EH (cell line): ENCODE measurements at regions not wholly inside any gene's neighbourhood (a gene's known extent, or its start where the extent isn't known, plus 50 kb on each side); places are given as distances from the start of the nearest gene placed in this dataset.

ENCODE experiments used
- DNase-seq: peaks from one replicate; pipeline ENCODE4 v3.0.0-alpha.2; 2015; ENCODE audit warnings: low read depth

- no peak for DNase-seq
These were observed 144.2 kb upstream of the PCDH18 start for GRCh38 chr4:137676357-137676998.

GRCh38 chr4:137674066-137674465 lies 141.8 kb upstream of the PCDH18 start:
- DNase-seq, result peak; percentile 75

DNA sequence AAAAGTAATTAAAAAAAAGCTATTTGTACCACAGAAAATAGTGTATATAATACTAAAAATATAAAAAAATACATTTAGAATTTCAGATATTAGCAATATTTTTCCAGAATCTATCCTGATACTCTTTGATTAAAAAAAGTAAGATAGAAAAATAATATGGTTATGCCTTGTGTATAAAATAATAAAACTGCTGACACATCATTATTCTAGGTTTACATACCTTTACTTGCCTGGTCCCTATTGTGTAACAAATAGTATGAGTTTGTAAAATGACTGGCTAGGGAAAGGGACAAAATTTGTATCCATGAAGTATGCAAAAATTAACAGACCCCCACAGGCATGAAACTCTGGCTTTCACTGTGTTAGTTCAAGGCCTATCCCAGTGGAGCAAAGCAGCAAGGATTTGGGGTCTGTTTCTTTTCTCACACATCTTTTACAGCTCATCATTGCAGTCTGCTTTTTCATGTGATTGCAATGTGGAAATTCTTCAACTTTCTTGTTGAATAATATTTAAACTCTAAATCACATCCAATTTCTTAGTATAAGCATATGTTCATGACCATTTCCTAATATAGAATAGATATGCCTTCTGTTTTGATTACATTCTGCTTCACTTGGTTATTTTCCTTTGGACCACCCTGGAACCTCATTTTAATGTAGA lies 136.7 kb upstream of the PCDH18 start:
- no peak for DNase-seq

GRCh38 chr4:137664416-137664815 lies 132.1 kb upstream of the PCDH18 start:
- DNase-seq, result peak; percentile 90

- peak; percentile 98 for DNase-seq
These were observed 131.7 kb upstream of the PCDH18 start for GRCh38 chr4:137664046-137664387.

DNA sequence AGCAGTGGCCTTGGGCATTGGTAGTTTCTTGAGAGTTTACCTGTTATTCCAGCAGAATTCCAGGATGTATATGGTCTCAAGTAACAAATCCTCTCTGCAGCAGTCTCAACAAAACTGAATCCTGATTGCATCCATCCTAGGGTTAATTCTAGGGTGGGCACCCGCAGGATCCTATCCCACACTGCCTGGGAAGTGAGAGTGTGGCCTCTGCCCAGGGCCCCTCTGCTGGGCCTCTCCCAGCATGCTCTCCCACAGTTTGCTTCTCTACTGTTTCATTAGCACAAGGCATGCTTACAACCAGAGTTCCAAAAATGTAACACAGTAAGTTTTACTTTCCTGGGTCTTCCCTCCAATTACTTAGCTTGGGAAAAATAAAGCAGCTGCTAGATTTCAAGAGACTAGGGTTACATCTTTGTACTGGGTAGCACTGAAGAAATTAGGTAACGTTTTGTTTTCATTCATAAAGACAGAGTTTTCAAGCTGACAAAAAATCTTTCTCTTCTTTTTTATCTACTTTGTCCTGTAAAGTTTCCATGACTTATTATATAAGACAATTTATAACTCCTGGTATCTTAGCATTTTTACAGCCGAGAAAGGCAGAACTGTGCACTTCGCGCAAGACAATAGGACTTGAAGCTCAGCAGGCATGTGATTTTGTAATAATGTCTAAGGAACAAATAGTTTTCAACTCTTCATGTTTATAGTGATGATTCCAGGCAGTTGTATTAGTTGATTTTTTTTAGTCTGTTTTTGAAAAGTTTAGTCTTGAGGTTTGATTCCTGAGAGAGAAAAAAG lies 131.2 kb upstream of the PCDH18 start:
- peak; percentile 25 for DNase-seq

GRCh38 chr4:137661693-137662092 lies 129.4 kb upstream of the PCDH18 start:
- no peak for DNase-seq

- DNase-seq, result peak; percentile 74
These were observed 127.9 kb upstream of the PCDH18 start for GRCh38 chr4:137660211-137660610.

- DNase-seq, result peak; percentile 90
These were observed 127.1 kb upstream of the PCDH18 start for GRCh38 chr4:137659431-137659830.

DNA sequence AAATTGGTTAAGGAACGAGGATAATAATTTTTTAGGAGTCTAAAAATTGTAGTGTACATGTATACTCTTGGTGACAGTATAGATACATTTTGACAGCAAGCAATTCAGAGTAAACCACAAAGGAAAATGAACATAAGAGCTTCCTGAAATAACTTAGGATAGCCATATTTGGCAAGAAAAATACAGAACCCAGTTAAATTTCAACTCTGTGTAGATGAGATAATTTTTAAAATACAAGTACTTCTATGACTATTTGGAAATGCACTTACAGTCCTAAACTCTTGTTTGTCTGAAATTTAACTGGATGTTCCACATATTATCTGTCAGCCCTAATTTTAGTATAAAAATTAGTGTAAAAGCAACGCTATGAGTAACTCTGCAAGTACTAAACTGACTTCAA lies 124.4 kb upstream of the PCDH18 start:
- peak; percentile 58 for DNase-seq

DNA sequence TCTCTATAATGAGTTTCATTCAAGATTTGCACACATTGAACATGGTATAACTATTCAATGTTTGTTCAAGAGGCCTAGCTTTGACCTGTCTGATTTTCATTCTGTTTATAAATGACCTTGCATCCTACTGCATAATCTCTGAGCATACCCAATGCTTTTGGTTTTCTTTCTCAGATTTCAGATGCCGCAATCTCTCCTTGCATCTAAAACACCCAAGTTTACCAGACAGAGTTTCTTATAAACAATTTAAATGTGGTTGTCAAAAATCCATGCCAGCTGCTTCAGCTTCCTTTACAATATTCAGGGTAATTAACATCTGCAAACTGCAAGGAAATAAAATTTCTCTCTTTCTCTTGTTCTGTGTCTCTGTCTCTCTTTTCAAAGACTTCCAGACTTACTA lies 123.0 kb upstream of the PCDH18 start:
- no peak for DNase-seq

GRCh38 chr4:137651128-137651527 lies 118.8 kb upstream of the PCDH18 start:
- peak; percentile 75 for DNase-seq

GRCh38 chr4:137649711-137650450 lies 117.6 kb upstream of the PCDH18 start:
- no peak for DNase-seq

DNA sequence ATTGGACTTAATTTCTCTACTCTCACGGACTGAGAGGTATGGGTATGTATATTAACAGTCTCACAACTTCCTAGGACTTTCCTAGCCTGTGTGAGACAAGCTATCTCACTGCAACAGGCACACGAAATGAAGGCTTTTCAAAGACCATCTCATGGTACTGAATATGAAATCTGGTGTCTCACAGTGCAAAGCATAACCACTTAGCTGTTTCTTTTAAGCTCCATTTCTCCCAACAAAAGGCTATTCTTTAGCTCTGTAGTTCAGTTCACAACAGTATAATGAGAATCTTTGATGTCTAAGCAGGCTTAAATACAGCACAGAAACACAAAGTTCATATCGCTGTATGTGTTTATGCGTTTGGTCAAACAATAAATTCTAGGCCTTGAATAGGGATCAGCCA lies 116.2 kb upstream of the PCDH18 start:
- no peak for DNase-seq

DNA sequence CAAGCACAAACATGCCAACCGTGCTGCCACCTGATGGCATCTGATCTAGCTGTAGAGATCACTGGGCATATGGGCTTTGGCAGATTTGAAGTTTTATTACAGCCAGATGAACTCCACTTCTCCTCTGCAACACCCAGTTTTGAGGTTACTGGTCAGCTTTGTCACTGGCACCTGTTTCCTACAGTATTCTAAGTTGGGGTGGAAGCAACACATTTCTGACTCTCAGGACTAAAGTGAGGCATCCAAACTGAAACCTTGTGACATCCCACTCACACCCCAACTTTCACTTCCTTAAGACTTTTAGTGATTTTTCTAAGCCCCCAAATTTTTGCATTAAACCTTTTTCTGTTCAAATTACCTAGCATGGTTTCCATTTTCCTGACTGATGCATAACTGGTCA lies 115.1 kb upstream of the PCDH18 start:
- no peak for DNase-seq

DNA sequence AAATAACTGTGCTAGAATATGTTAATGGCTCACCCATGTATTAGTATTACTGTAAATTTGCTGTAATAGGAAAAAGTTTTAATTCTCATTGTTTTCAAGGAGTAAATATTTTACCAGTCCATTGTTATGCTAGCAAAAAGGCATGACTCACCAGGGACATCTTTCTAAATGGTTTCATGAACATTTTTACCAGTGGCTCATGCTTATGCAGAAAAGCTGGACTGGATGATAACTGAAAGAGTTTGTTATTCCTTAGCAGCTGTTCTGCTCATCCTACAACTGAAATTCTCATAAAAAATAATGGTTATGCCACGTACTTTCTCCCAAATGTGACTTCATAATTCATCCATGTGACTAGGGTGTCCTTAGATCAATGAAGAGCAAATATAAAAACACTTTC lies 111.9 kb upstream of the PCDH18 start:
- DNase-seq, result peak; percentile 69

DNA sequence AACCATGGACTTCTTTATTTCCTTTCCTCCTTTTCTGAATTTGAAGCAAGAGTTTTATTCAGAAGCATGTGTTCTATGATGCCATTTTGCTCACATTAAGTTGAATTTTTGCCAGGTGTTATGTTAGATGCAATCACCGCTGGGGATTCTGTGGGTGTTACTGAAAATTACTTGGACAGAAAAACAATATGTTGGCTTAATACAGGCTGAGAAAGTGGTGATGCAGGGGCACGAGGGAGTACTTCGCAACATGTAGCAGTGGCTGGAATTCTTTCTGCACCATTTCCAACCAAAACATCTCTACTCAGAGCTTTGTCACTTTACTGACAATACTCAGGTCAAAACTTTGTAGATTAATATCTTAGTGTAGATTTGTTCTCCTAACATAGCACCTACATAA lies 109.2 kb upstream of the PCDH18 start:
- DNase-seq, result peak; percentile 26

DNA sequence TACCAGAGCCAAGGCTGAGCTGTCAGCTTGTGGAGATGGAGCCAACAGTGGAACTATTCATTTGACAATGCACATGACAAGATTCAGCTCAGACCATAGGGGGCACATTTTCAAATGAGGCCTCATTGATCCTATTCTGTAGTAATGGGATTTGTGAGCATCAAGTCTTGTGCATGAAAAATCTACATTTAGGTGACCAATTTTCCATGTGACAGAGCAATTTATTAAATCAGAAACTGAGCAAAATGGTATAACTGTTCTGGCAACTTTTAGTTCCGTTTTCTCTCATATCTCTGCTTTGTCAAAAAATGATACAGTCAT lies 108.5 kb upstream of the PCDH18 start:
- no peak for DNase-seq

DNA sequence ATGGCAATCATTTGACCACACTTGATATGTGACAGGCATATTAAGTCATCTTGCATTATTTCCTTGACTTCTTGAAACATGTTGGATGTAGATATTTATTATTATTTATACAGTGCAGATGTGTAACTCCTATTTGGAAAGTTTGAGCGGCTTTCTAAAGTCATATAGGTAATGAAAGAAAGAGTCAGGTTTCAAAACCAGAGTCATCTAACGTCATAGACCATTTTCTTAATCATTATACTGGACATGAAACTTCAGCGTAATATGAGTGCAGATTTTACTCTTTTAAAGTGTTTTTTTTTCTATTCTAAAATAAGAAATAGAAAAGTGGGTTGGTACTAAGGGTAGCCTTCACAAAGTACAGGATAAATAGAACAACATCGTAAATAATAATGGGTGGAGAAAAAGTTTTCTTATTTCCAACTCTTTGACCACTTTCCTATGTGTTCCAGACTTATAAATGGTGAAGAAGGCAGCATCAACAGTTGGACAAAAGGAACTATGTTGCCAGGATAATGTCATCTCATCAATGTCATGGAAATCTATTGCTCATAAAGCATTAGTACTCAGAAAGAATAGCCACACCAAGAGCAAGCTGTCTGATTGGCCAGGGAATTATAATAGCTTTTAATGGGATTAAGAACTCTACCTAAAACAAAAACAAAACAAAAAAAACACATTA lies 108.0 kb upstream of the PCDH18 start:
- no peak for DNase-seq

- no peak for DNase-seq
These were observed 106.6 kb upstream of the PCDH18 start for GRCh38 chr4:137638934-137639333.

DNA sequence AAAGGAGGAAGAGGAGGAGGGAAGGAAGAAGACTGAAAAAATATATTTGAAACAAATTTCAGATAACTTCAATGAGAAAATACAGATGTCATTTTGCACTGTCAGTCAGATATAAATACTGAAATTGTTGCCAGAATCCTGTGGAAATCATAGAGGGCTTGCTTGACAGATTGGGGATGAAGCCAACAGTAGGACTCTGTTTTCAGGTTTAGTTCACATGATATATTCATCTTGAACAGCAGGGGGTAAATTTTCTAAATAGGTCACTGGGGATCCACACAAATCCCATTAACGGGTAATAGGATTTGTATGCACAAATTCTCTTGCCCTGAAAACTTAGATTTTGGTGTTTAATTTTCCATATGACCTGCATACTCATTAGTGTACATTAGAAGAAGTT lies 103.3 kb upstream of the PCDH18 start:
- DNase-seq, result no peak

DNA sequence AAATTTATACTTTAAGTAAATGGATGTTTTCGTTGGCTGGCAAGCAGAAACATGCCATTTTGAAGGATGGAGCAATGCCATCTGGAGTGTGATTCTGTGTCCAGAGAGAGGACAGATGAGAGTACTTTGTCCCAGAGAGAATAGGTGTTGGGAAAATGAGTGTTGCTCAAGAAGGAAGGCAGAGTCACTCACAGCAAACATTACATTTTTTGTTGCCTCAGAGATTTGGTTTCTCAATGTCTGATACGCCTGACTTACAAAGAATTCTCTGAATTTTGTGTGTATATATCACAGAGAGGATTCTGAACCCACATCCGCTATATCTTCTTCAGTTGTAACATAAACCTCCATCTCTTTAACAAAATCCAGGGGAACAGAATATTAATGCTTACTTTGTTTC lies 102.8 kb upstream of the PCDH18 start:
- DNase-seq, result peak; percentile 29
